ENCODE measurements at regions not wholly inside any gene's neighbourhood (a gene's known extent, or its start where the extent isn't known, plus 50 kb on each side); places are given as distances from the start of the nearest gene placed in this dataset.

GRCh38 chr2:204415406-204416181 lies 129.7 kb upstream of the PARD3B start:
- intact Hi-C loops (cut with DNase I, micrococcal nuclease) = no loop called here
- ATAC-seq (no peak), DNase-seq (no peak)

- intact Hi-C loops (cut with DNase I, micrococcal nuclease) = no loop called here
- no peak for DNase-seq
- ATAC-seq = no peak
Measured at GRCh38 chr2:204416236-204416635, 129.0 kb upstream of the PARD3B start.

GRCh38 chr2:204425821-204426220 lies 119.5 kb upstream of the PARD3B start:
- ATAC-seq (no peak), DNase-seq (no peak)
- intact Hi-C loops (cut with DNase I, micrococcal nuclease) = no loop called here

- ATAC-seq (no peak), DNase-seq (no peak)
- intact Hi-C loops (cut with DNase I, micrococcal nuclease) = no loop called here
Measured at GRCh38 chr2:204428675-204429074, 116.6 kb upstream of the PARD3B start.

- intact Hi-C loops (cut with DNase I, micrococcal nuclease) = no loop called here
- DNase-seq (no peak), ATAC-seq (no peak)
Measured at GRCh38 chr2:204431529-204431928, 113.7 kb upstream of the PARD3B start.

- no peak for ATAC-seq
- intact Hi-C loops (cut with DNase I, micrococcal nuclease) = no loop called here
- no peak for DNase-seq
Measured at GRCh38 chr2:204432196-204432595, 113.1 kb upstream of the PARD3B start.

- no peak for DNase-seq
- intact Hi-C loops (cut with DNase I, micrococcal nuclease) = no loop called here
Measured at GRCh38 chr2:204434660-204435462, 110.4 kb upstream of the PARD3B start.

GRCh38 chr2:204436230-204436629 lies 109.0 kb upstream of the PARD3B start:
- DNase-seq (no peak), ATAC-seq (no peak)
- intact Hi-C loops (cut with DNase I, micrococcal nuclease) = no loop called here

More at GRCh38 chr2:204434660-204435462, 110.4 kb upstream of the PARD3B start:
- ATAC-seq = no peak

GRCh38 chr2:204437408-204437807 lies 107.9 kb upstream of the PARD3B start:
- intact Hi-C loops (cut with DNase I, micrococcal nuclease) = no loop called here
- ATAC-seq (no peak), DNase-seq (no peak)

- intact Hi-C loops (cut with DNase I, micrococcal nuclease) = no loop called here
- ATAC-seq (no peak), DNase-seq (no peak)
Measured at GRCh38 chr2:204437815-204438756, 107.2 kb upstream of the PARD3B start.

- DNase-seq (no peak), ATAC-seq (no peak)
- intact Hi-C loops (cut with DNase I, micrococcal nuclease) = no loop called here
Measured at GRCh38 chr2:204441316-204441715, 104.0 kb upstream of the PARD3B start.

- intact Hi-C loops (cut with DNase I, micrococcal nuclease) = no loop called here
- ATAC-seq = no peak
Measured at GRCh38 chr2:204445149-204445548, 100.1 kb upstream of the PARD3B start.

GRCh38 chr2:204447722-204448121 lies 97.6 kb upstream of the PARD3B start:
- DNase-seq (no peak), ATAC-seq (no peak)
- intact Hi-C loops (cut with DNase I, micrococcal nuclease) = no loop called here

More at GRCh38 chr2:204445149-204445548, 100.1 kb upstream of the PARD3B start:
- DNase-seq = no peak

- DNase-seq (no peak), ATAC-seq (no peak)
- intact Hi-C loops (cut with DNase I, micrococcal nuclease) = no loop called here
Measured at GRCh38 chr2:204449977-204450376, 95.3 kb upstream of the PARD3B start.

- ATAC-seq (no peak), DNase-seq (no peak)
- intact Hi-C loops (cut with DNase I, micrococcal nuclease) = no loop called here
Measured at GRCh38 chr2:204451766-204452165, 93.5 kb upstream of the PARD3B start.

GRCh38 chr2:204452464-204453023 lies 92.7 kb upstream of the PARD3B start:
- ATAC-seq = peak; percentile 79

GRCh38 chr2:204453730-204454167 lies 91.5 kb upstream of the PARD3B start:
- DNase-seq (peak; percentile 44 to 57), ATAC-seq (peak; percentile 73)
- intact Hi-C loops (cut with DNase I, micrococcal nuclease) = no loop called here

More at GRCh38 chr2:204452464-204453023, 92.7 kb upstream of the PARD3B start:
- intact Hi-C loops (cut with DNase I, micrococcal nuclease) = no loop called here
- peak; percentile 11 to 53 for DNase-seq

GRCh38 chr2:204454672-204455380 lies 90.4 kb upstream of the PARD3B start:
- DNase-seq = no peak
- no peak for ATAC-seq

More at GRCh38 chr2:204454672-204455380, 90.4 kb upstream of the PARD3B start:
- intact Hi-C loops (cut with DNase I, micrococcal nuclease) = no loop called here
